ENCODE measurements at regions not wholly inside any gene's neighbourhood (a gene's known extent, or its start where the extent isn't known, plus 50 kb on each side); places are given as distances from the start of the nearest gene placed in this dataset.
"Not testable (repeated sequence)": the region's sequence is repeated elsewhere in the genome, so short reads cannot be mapped to it uniquely, and the experiment has no call there.

GRCh38 chr14:43067372-43067771 lies 1439.7 kb downstream of the FSCB start:
- TF ChIP-seq REST (IDR thresholded peaks at IDR 0.05; ENCODE audit: insufficient read depth in 1 of 2, low read depth in 2 of 2, low read length in 1 of 2); POLR2AphosphoS5 (IDR thresholded peaks at IDR 0.05; ENCODE audit: low read depth, low read length); CTCF (IDR thresholded peaks at IDR 0.05); SIN3A (IDR thresholded peaks at IDR 0.05; ENCODE audit: borderline replicate concordance, insufficient read depth, low read depth, low read length): not testable (repeated sequence)

Measured in Panc1 (cell line).